Activated T-helper 1 cell treated with Interleukin-2 at 50 U/mL for 16 hours (primary cell): ENCODE measurements at regions not wholly inside any gene's neighbourhood (a gene's known extent, or its start where the extent isn't known, plus 50 kb on each side); places are given as distances from the start of the nearest gene placed in this dataset.

ENCODE experiments used
- DNase-seq: peaks from one replicate; pipeline ENCODE4 v3.0.0-alpha.2; 2020; ENCODE audit warnings: low read depth

DNA sequence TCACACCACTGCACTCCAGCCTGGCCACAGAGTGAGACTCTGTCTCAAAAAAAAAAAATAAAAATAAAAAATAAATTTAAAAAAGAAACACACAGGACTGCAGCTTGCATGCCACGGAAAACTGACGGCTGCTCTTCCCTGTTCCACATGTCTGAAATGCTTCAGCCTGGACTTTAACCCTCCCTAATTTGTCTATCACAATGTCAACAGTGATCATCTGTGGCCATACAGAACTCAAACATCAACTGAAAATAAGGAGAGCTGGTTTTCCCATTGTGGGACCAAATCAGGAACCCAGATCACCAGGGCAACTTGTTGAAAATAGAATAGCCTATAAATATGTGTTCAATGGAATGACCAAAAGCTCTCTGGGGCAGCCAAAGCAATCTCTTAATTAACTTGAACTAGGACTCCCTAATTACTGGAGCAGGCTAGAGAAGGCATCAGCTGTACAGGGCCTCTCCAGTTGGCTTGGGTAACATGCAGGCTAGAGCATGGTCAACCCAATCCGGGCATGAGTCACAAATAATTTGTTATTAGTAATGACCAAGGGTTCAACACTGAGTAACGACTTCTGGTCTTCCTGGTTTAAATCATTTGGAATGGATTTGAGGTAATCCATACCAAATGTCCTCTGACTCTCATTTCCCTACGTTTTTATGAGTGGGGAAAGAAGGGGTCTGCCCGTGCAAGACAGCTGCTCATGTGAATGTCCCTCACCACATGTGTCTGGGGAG is 62.7 kb upstream of the KAZN start:
- no peak for DNase-seq

DNA sequence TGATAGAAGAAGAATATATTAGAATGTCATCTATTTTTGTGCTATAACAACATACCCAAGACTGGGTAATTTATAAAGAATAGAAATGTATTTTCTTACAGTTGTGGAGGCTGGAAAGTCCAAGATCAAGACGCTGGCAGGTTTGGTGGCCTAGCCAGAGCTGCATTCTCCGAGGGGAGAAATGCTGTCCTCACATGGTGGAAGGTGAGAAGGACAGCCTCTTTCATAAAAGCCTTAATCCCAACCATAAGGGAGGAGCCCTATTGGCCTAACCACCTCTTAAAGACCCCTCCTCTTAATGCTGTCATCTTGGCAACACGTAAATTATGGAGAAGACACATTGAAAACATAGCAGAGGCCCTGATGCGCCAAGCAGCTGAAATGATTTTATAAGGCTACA is 60.1 kb upstream of the KAZN start:
- DNase-seq: no peak

DNA sequence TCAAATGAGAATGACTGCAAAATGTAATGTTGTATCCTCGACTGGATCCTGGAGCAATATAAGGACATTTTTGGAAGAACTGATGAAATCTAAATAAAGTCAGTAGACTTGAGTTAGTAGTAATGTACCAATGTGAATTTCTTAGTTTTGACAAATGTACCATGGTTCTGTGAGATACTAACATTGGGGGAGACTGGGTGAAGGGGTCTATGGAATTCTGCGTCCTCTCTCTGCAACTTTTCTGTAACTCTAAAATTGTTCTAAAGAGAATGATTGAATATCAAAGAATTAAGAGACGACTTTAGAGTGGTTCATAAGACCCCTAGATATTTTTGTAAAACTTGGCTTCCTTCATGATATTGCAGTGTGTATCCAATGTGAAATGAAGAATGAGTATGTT is 59.2 kb upstream of the KAZN start:
- DNase-seq: no peak

DNA sequence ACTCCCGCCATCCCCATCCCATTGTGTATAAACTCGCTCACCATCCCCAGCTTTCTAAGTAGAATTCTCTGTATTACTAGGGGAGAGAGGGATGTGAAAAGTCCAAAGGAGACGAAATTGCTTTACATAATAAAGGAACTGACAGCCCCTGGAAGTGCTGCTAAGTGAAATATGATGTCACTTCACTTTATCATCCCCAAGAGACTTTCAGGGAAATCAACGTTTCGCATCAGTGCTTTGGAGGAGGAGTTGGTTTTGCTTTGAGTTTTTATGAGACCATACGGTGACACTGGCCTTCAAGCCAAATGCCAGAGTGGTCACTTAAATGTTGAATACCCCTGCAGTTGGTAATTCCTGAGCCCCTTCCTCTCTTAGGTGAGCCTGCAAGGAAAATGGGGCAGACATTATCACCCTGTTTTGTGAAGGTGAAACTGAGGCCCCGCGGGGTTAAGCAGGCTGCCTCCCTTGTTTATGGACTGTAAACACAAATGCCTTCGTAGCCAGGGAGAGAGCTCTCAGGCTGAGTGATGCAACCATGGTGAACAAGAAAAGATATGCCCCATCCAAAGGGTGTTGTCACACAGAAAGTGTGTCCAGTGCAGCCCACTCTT is 58.4 kb upstream of the KAZN start:
- no peak for DNase-seq

DNA sequence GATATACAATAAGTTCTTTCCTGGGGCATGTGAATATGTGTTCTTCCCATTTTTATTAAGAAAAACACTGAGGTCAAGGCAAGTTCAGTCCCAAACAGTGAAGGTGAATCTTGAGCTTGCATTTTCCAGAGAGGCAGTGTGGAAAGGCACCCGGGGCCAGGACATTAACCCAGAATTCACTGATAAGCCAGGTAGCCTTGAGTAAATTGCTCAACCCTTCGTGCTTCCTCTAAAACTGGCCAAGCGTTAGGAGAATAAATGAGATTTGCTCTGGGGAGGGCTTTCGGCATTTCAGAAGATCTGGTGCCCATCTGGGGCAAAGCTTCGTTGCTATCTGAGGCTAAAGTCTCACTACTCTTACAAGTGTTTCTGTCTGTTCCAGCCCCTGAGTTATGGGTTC is 57.1 kb upstream of the KAZN start:
- no peak for DNase-seq

DNA sequence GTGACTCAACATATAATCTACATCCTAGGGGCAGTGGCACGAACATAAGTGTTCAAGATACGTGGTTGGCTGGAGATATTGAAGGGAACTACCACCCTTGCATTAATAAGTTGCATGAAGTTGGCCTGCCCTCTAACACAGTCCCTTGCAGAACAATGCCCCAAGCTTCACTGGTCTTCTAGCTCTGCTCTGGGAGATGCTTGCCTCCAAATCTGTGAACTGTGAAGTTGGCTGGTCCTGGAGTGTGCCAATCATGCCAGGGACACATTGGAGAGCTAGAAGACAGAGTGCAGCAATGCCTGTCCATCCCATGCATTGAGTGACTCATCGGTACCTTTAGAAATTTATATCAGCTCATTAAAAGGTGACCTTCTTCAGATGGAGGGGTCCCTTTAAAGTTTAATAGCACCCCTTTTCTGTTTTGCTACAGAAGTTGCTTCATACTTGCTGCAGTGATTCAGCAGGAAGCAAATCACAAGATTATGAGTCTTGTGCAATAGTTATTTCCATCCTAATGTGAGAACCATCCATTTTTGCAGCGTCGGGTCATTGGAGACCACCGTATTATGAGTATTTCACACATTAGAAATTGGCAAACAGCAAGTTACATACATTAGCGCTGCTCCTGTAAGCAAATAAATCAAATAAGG is 55.2 kb upstream of the KAZN start:
- DNase-seq: no peak

DNA sequence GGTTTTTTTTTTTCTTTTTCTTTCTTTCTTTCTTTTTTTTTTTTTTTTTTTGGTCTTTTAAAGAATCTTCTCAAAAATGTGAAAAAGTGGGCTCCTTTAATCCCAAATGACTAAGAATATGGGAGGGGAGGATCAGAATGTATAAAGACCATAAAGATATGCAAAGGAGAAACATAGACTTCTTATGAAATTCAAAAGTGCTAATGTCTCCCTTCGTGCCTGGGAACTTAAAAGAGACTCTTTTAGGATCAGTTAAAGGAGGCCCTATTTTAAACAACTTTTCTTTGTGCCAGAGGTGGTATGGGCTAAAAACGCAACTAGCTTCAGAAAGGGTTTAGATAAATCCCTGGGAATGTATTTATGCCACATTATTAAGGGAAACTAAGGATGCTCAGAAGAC is 54.2 kb upstream of the KAZN start:
- DNase-seq: no peak

DNA sequence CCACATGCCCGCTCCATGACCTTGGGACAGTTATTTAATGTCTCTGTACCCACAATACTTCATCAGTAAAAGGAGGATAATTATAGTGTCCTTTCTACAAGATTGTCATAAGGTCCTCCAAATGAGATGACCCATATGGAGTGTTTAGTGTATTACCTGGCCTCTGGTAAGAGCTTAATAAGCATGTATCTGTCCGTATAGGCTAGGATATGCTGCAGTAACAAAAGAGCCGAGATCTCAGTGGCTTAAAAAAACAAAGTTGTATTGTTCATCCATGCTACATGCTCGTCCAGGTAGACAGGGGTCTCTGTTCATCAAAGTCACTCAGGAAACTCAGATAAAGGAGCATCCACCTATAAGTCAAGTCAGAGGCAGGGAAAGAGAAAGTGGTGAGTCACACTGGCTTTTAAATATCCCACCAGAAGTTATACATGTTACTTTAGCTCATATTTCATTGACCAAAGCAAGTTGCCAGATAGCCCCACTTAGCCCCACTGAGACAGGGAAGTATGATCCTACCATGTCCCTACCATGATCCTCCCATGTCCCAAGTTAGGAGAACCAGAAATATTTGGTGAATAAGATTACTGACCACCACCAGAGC is 53.0 kb upstream of the KAZN start:
- DNase-seq: no peak

DNA sequence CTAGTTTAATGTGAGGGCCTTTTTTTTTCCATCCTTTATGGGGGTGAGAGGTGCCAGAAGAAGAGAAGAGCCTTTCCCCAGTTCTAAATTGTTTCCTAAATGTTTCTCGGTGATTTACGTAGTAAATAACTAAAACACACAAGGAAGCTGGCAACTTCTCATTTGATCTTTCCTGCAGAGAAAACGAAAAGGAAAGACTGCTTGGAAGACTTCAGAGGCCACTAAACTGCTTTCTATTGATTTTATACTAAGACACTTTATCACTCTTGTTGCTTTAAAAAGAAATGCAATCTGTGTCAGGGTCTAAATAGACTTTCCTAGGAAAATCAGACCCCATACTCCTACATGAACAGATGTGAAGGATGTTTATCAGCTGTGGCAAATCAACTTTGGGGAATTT is 52.1 kb upstream of the KAZN start:
- no peak for DNase-seq
